ENCODE measurements at regions not wholly inside any gene's neighbourhood (a gene's known extent, or its start where the extent isn't known, plus 50 kb on each side); places are given as distances from the start of the nearest gene placed in this dataset.

GRCh38 chr2:133718688-133719201 is 150.5 kb upstream of the NCKAP5 start:
- DNase-seq (ENCODE audit: low spot score), result no peak

- no peak for DNase-seq (ENCODE audit: low spot score)
Observed at GRCh38 chr2:133720429-133720828, 152.2 kb upstream of the NCKAP5 start.

- no peak for DNase-seq (ENCODE audit: low spot score)
Observed at GRCh38 chr2:133721118-133721517, 152.9 kb upstream of the NCKAP5 start.

DNA sequence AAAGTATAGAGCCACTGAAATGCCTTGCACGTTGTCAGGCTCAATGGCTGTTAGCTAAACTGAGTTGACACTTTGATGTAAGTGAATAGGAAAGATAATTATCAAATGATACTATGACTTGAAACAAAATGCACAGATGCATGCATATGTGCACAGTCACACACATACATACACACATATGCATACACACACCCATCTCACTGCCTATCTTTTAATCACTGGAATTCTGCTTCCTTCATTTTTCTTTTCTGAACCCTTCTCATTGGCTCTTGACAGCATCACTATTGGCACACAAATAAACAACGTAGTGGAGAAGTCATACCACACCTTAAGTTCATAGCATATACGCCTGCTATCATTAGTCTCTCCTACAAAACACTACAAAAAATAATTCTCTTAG is 154.9 kb upstream of the NCKAP5 start:
- no peak for DNase-seq (ENCODE audit: low spot score)

DNA sequence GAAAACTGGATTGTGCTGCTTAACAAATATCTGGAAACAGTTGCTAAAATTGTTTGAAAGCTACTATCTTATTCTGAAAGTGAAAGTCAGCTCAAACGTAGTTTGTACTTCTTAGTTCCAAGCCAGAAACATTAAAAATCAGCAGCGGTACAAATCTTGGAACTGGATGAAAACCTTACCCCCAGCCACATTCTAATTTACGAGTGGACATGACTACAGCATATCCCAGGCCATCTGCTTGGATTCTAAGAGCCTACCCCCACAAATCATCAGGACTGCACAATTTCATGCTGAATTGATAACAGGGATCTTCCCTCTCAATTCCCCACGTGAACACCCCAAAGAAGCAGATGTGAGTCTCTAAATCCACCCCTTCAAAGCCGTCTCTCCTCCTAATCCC is 158.7 kb upstream of the NCKAP5 start:
- no peak for DNase-seq (ENCODE audit: low spot score)

GRCh38 chr2:133732059-133732458 is 163.8 kb upstream of the NCKAP5 start:
- DNase-seq (ENCODE audit: low spot score), result no peak

DNA sequence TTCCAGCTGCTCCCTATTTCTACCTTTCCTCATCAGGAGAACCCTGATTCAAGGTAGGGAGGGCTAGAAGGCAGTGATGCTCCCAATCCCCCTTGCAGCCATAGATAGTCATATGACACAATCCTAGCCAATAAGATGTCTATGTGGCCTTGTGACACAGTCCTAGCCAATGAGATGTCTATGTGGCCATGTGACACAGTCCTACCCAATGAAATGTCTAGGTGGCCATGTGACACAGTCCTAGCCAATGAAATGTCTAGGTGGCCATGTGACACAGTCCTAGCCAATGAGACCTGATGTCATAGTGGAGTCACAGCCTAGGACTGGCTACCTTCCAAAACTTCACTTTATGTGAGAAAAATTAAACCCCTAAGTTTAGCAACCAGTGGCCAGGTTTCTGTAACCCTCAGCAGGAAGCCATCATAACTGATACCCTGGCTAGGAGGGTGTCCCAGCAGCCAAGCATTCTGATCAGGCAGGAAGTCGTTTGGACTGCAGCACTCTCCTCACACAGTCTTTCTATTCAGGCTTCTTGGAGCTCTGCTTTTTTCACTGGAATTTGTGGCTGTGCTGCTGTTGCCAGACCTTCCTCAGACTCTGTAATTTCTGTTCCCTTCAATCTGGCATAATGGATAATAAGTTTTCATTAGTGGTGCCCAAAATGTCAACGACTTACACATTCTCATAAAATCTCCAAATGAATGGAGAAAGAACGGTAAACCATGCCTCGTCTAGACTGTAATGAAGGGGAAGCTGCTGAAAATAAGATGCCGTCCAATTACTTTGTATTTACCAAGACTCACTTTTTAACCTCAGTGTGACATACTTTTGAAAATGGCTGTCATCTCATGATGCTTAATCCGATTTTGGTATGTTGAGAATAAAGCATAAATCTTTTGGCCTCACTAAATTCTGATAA is 165.0 kb upstream of the NCKAP5 start:
- DNase-seq (ENCODE audit: low spot score), result no peak

GRCh38 chr2:133733901-133734255 is 165.6 kb upstream of the NCKAP5 start:
- no peak for DNase-seq (ENCODE audit: low spot score)

DNA sequence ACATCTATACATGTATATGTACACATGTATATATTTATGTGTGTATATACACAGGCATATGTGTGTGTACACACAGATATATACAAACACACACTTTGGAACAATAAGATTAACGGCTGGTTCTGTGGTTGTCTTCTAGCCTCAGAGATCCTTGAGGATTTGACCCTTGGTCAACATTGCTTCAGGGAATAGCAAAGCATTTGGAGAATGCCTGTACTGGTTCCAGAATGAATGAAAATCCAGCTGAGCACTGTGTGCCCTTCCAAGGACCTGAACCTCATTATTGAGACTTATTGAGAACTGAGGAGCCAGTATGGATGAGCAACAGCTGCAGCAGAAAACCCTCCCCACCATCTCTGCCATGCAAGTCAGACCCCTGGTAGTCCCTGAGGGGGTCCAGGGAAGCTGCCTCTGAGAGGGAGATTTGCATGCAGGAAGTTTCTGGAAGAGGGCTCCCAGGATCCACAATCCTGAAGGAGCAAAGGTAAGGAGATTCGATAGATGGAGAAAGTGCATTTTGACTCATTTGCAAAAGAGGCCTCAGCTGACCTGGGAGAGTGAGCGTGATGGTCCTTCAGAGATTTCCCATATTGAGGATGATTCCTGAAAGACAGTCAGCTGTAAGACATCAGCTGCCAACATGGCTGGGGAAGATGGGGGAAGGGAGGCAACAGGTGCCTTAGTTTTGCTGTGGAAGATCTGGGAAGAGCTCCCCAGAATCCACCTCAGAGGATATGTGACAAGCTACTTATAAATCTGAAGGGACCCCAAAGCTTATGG is 166.6 kb upstream of the NCKAP5 start:
- no peak for DNase-seq (ENCODE audit: low spot score)

DNA sequence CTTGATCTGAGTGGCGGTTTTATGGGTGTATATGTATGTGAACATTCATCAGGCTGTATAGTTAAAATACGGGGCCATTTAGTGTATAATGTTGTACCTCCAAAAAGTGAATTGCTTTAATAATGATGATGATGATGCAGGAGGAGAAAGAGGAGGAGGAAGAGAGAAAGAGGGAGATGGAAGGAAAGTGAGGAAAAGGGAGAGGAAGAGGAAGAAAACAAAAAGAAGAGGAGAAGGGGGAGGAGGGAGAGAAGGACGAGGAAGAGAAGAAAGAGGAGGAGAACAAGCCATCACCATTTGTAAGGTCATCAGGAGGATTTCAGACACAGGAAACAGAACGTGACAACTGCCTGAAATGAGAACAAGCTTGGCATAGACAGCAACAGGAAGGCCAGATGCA is 168.4 kb upstream of the NCKAP5 start:
- DNase-seq (ENCODE audit: low spot score), result no peak

DNA sequence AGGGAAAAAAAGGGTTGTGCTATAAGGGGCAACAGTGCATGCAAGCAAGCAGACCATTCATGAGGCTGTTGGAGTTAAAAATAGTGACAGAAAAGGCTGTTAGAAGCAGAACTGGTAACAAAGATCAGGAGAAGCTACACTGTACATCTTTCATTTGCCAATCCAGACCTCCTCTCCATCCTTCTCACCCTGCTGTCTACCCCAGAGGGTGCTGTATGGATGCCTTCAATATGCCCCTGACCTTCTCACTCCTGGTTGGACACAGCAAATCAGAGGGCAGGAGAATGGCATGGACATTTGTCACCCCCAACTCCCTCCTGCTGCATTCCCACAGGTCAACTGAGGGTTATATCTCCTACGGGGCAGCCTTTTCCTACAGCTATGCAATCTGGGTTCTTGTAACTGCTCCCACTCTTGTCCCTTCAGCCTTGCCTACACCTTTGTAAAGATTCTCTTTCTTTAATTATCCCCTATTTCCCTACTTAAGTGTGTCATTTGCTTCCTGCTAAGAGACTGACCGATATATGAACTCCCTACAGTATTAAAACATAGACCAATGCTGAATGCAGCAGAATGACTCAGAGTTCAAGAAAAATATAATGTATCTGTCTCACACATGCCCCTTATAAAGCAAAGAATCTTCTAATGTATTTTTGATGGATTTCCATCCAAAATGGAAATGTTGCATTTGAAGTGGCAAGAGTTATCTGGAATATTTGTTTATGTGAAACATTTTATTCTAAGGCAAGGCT is 169.2 kb upstream of the NCKAP5 start:
- DNase-seq (ENCODE audit: low spot score), result no peak

GRCh38 chr2:133739039-133739438 is 170.8 kb upstream of the NCKAP5 start:
- no peak for DNase-seq (ENCODE audit: low spot score)

DNA sequence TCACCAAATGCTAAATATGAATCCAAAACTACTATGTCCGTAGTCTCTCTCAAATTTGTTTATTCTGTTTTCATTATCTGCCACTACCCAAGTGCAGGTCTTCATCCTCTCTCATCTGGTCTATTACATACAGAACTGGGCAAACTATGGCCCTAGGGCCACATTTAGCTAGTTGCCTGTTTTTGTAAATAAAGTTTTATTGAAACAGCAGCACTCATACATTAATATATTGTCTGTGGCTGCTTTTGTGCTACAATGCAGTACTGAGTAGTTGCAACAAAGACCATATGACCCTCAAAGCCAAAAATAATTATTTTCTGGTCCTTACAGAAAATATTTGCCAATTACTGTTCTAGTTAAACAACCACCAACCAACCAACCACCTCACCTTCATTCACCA is 172.2 kb upstream of the NCKAP5 start:
- no peak for DNase-seq (ENCODE audit: low spot score)

- no peak for DNase-seq (ENCODE audit: low spot score)
Observed at GRCh38 chr2:133748007-133748700, 179.9 kb upstream of the NCKAP5 start.

GRCh38 chr2:133753665-133754064 is 185.4 kb upstream of the NCKAP5 start:
- no peak for DNase-seq (ENCODE audit: low spot score)

GRCh38 chr2:133755480-133756300 is 187.4 kb upstream of the NCKAP5 start:
- DNase-seq (ENCODE audit: low spot score), result no peak

GRCh38 chr2:133756833-133757232 is 188.6 kb upstream of the NCKAP5 start:
- DNase-seq (ENCODE audit: low spot score), result no peak

- DNase-seq (ENCODE audit: low spot score), result no peak
Observed at GRCh38 chr2:133760376-133760775, 192.1 kb upstream of the NCKAP5 start.

- no peak for DNase-seq (ENCODE audit: low spot score)
Observed at GRCh38 chr2:133765658-133766057, 197.4 kb upstream of the NCKAP5 start.

DNA sequence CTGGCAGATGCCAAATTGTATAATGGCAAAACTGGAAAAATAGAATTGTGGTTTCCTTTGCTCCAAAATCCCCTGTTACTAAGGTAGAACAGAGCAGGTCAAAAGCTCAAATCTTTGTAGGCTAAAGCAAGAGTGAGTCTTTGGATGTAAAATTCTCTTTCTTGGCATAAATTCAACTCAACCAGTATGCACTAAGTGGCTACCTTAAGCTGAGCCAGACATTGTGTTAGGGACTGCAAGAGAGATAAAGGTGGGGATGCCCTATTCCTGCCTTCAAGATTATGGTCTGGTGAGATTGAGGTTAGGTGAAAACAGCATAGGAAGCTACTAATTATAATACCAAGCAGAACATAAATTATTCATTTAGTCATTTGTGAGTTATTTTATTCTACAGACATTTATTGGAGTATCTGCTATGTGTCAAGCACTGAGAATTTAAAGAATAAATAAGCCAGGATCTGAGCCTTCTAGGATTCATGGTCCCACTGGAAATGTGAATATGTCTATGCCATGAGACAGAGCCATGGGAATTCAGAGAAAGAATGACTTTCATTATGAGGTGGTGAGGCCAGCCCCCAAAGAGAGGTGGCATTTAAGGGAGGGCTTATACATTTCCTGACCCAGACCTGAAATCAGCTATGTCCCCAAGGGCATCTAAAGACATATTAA is 198.0 kb upstream of the NCKAP5 start:
- no peak for DNase-seq (ENCODE audit: low spot score)
